ENCODE measurements at regions not wholly inside any gene's neighbourhood (a gene's known extent, or its start where the extent isn't known, plus 50 kb on each side); places are given as distances from the start of the nearest gene placed in this dataset.

- no peak for TF ChIP-seq CTCF (IDR thresholded peaks at IDR 0.05; ENCODE audit: low read depth, low read length, missing control alignments)
- in situ Hi-C loops (cut with HindIII; ENCODE audit: low sequenced_read_pairs) = no loop called here
- no peak for DNase-seq (ENCODE audit: low read depth)
- no peak overlapping the region for H3K4me3 ChIP-seq (ENCODE audit: low read depth, low read length)
These were observed 107.3 kb upstream of the PABPC4L start for GRCh38 chr4:134308910-134309309.

GRCh38 chr4:134298313-134298712 is 96.7 kb upstream of the PABPC4L start:
- no peak overlapping the region for H3K4me3 ChIP-seq (ENCODE audit: low read depth, low read length)
- no peak for DNase-seq (ENCODE audit: low read depth)
- TF ChIP-seq CTCF (IDR thresholded peaks at IDR 0.05; ENCODE audit: low read depth, low read length, missing control alignments) = no peak
- in situ Hi-C loops (cut with HindIII; ENCODE audit: low sequenced_read_pairs) = no loop called here

- DNase-seq (ENCODE audit: low read depth) = no peak
- no peak overlapping the region for H3K4me3 ChIP-seq (ENCODE audit: low read depth, low read length)
- no peak for TF ChIP-seq CTCF (IDR thresholded peaks at IDR 0.05; ENCODE audit: low read depth, low read length, missing control alignments)
- in situ Hi-C loops (cut with HindIII; ENCODE audit: low sequenced_read_pairs) = no loop called here
These were observed 96.2 kb upstream of the PABPC4L start for GRCh38 chr4:134297765-134298164.

GRCh38 chr4:134282680-134283079 is 81.1 kb upstream of the PABPC4L start:
- DNase-seq (ENCODE audit: low read depth) = no peak
- TF ChIP-seq CTCF (IDR thresholded peaks at IDR 0.05; ENCODE audit: low read depth, low read length, missing control alignments) = no peak
- in situ Hi-C loops (cut with HindIII; ENCODE audit: low sequenced_read_pairs) = no loop called here
- H3K4me3 ChIP-seq (ENCODE audit: low read depth, low read length) = no peak overlapping the region

- no peak for TF ChIP-seq CTCF (IDR thresholded peaks at IDR 0.05; ENCODE audit: low read depth, low read length, missing control alignments)
- no peak overlapping the region for H3K4me3 ChIP-seq (ENCODE audit: low read depth, low read length)
- no peak for DNase-seq (ENCODE audit: low read depth)
- in situ Hi-C loops (cut with HindIII; ENCODE audit: low sequenced_read_pairs) = no loop called here
These were observed 77.1 kb upstream of the PABPC4L start for GRCh38 chr4:134278675-134279074.

- DNase-seq (ENCODE audit: low read depth) = no peak
- no peak for TF ChIP-seq CTCF (IDR thresholded peaks at IDR 0.05; ENCODE audit: low read depth, low read length, missing control alignments)
- in situ Hi-C loops (cut with HindIII; ENCODE audit: low sequenced_read_pairs) = no loop called here
These were observed 74.9 kb upstream of the PABPC4L start for GRCh38 chr4:134276476-134276875.

GRCh38 chr4:134260126-134260525 is 58.5 kb upstream of the PABPC4L start:
- TF ChIP-seq CTCF (IDR thresholded peaks at IDR 0.05; ENCODE audit: low read depth, low read length, missing control alignments) = no peak
- no peak overlapping the region for H3K4me3 ChIP-seq (ENCODE audit: low read depth, low read length)
- in situ Hi-C loops (cut with HindIII; ENCODE audit: low sequenced_read_pairs) = no loop called here
- DNase-seq (ENCODE audit: low read depth) = no peak

More at GRCh38 chr4:134276476-134276875, 74.9 kb upstream of the PABPC4L start:
- H3K4me3 ChIP-seq (ENCODE audit: low read depth, low read length) = no peak overlapping the region
